ENCODE measurements at regions not wholly inside any gene's neighbourhood (a gene's known extent, or its start where the extent isn't known, plus 50 kb on each side); places are given as distances from the start of the nearest gene placed in this dataset.

- H3K27me3 ChIP-seq (ENCODE audit: insufficient read depth, poor library complexity, severe bottlenecking): no peaks in the 10 kb centered on the region
- no peak for DNase-seq (ENCODE audit: low spot score)
- TF ChIP-seq CTCF (IDR thresholded peaks at IDR 0.05; ENCODE audit: poor library complexity, severe bottlenecking): no peak
- H3K4me3 ChIP-seq (ENCODE audit: severe bottlenecking): no peak overlapping the region
- H3K4me1 ChIP-seq (ENCODE audit: insufficient read depth, poor library complexity, severe bottlenecking): no peaks in the 10 kb centered on the region
- no peak for ATAC-seq (ENCODE audit: low read depth)
- H3K36me3 ChIP-seq (ENCODE audit: low read depth): no peaks in the 10 kb centered on the region
- no peaks in the 10 kb centered on the region for H3K9me3 ChIP-seq (ENCODE audit: severe bottlenecking)
- no peak overlapping the region for H3K27ac ChIP-seq (ENCODE audit: poor library complexity, severe bottlenecking)
Observed at GRCh38 chr10:3981300-3981699, 196.3 kb upstream of the KLF6 start.

GRCh38 chr10:3980660-3981059 is 195.7 kb upstream of the KLF6 start:
- H3K36me3 ChIP-seq (ENCODE audit: low read depth): no peaks in the 10 kb centered on the region
- no peaks in the 10 kb centered on the region for H3K27me3 ChIP-seq (ENCODE audit: insufficient read depth, poor library complexity, severe bottlenecking)
- no peaks in the 10 kb centered on the region for H3K9me3 ChIP-seq (ENCODE audit: severe bottlenecking)
- no peak overlapping the region for H3K4me3 ChIP-seq (ENCODE audit: severe bottlenecking)
- H3K4me1 ChIP-seq (ENCODE audit: insufficient read depth, poor library complexity, severe bottlenecking): no peaks in the 10 kb centered on the region
- no peak for TF ChIP-seq CTCF (IDR thresholded peaks at IDR 0.05; ENCODE audit: poor library complexity, severe bottlenecking)
- ATAC-seq (ENCODE audit: low read depth) (no peak), DNase-seq (ENCODE audit: low spot score) (no peak)
- H3K27ac ChIP-seq (ENCODE audit: poor library complexity, severe bottlenecking): no peak overlapping the region

- no peaks in the 10 kb centered on the region for H3K9me3 ChIP-seq (ENCODE audit: severe bottlenecking)
- H3K27ac ChIP-seq (ENCODE audit: poor library complexity, severe bottlenecking): no peak overlapping the region
- ATAC-seq (ENCODE audit: low read depth) (no peak), DNase-seq (ENCODE audit: low spot score) (no peak)
- no peaks in the 10 kb centered on the region for H3K27me3 ChIP-seq (ENCODE audit: insufficient read depth, poor library complexity, severe bottlenecking)
- TF ChIP-seq CTCF (IDR thresholded peaks at IDR 0.05; ENCODE audit: poor library complexity, severe bottlenecking): no peak
- no peak overlapping the region for H3K4me3 ChIP-seq (ENCODE audit: severe bottlenecking)
- H3K4me1 ChIP-seq (ENCODE audit: insufficient read depth, poor library complexity, severe bottlenecking): no peaks in the 10 kb centered on the region
- no peaks in the 10 kb centered on the region for H3K36me3 ChIP-seq (ENCODE audit: low read depth)
Observed at GRCh38 chr10:3980144-3980543, 195.1 kb upstream of the KLF6 start.

- no peaks in the 10 kb centered on the region for H3K4me1 ChIP-seq (ENCODE audit: insufficient read depth, poor library complexity, severe bottlenecking)
- H3K27ac ChIP-seq (ENCODE audit: poor library complexity, severe bottlenecking): peak overlapping the region; percentile 12
- no peak overlapping the region for H3K4me3 ChIP-seq (ENCODE audit: severe bottlenecking)
- H3K27me3 ChIP-seq (ENCODE audit: insufficient read depth, poor library complexity, severe bottlenecking): no peaks in the 10 kb centered on the region
- H3K36me3 ChIP-seq (ENCODE audit: low read depth): no peaks in the 10 kb centered on the region
- no peak for TF ChIP-seq CTCF (IDR thresholded peaks at IDR 0.05; ENCODE audit: poor library complexity, severe bottlenecking)
- no peak for ATAC-seq (ENCODE audit: low read depth)
- H3K9me3 ChIP-seq (ENCODE audit: severe bottlenecking): no peaks in the 10 kb centered on the region
- DNase-seq (ENCODE audit: low spot score): no peak
Observed at GRCh38 chr10:3978761-3979160, 193.8 kb upstream of the KLF6 start.

- Histone ChIP-seq H3K27me3 (ENCODE audit: insufficient read depth, poor library complexity, severe bottlenecking) (no peaks in the 10 kb centered on the region), H3K27ac (ENCODE audit: poor library complexity, severe bottlenecking) (peak overlapping the region; percentile 12), H3K4me3 (ENCODE audit: severe bottlenecking) (no peak overlapping the region), H3K4me1 (ENCODE audit: insufficient read depth, poor library complexity, severe bottlenecking) (no peaks in the 10 kb centered on the region), H3K9me3 (ENCODE audit: severe bottlenecking) (no peaks in the 10 kb centered on the region), H3K36me3 (ENCODE audit: low read depth) (no peaks in the 10 kb centered on the region)
- peak; percentile 12; the same call in 1 of the 3 replicates for ATAC-seq (ENCODE audit: low read depth)
- no peak for DNase-seq (ENCODE audit: low spot score)
- TF ChIP-seq CTCF (IDR thresholded peaks at IDR 0.05; ENCODE audit: poor library complexity, severe bottlenecking): no peak
Observed at GRCh38 chr10:3978174-3978573, 193.2 kb upstream of the KLF6 start.

All from RWPE2 (cell line).